SK-N-SH treated with all-trans-retinoic acid at 6 μM for 48 hours (cell line): ENCODE measurements at regions not wholly inside any gene's neighbourhood (a gene's known extent, or its start where the extent isn't known, plus 50 kb on each side); places are given as distances from the start of the nearest gene placed in this dataset.

Experiments
- ATAC-seq: fragments of 200-7000 bp; cut with Tn5 transposase; 3 replicates; pipeline ENCODE4 v1.9.1; 2020; ENCODE audit warnings: mild to moderate bottlenecking, moderate library complexity
- ARNTL ChIP-seq: fragments of 450-650 bp; formaldehyde crosslinking; IDR thresholded peaks from 2 replicates; pipeline ENCODE4 v1.5.0; 2020; ENCODE audit warnings: low read depth, mild to moderate bottlenecking, moderate library complexity, borderline replicate concordance
- BACH2 ChIP-seq: fragments of 250-450 bp; sonication (Bioruptor Pico); IDR thresholded peaks from 2 replicates; pipeline ENCODE4 v1.9.0; 2021; ENCODE audit warnings: mild to moderate bottlenecking, borderline replicate concordance
- CSDC2 ChIP-seq: fragments of 250-450 bp; sonication (Bioruptor Pico); IDR thresholded peaks from 2 replicates; pipeline ENCODE4 v1.5.0; 2020; ENCODE audit warnings: mild to moderate bottlenecking, moderate library complexity
- CSRNP3 ChIP-seq: fragments of 250-450 bp; sonication (Bioruptor Pico); IDR thresholded peaks from 2 replicates; pipeline ENCODE4 v1.5.1; 2021; ENCODE audit warnings: mild to moderate bottlenecking, moderate library complexity
- ESRRG ChIP-seq: fragments of 250-450 bp; sonication (Bioruptor Pico); IDR thresholded peaks from 2 replicates; pipeline ENCODE4 v1.6.1; 2021; ENCODE audit warnings: mild to moderate bottlenecking
- GLIS3 ChIP-seq: fragments of 250-450 bp; sonication (Bioruptor Pico); IDR thresholded peaks from 2 replicates; pipeline ENCODE4 v1.5.0; 2020; ENCODE audit warnings: mild to moderate bottlenecking, moderate library complexity
- ISL1 ChIP-seq: fragments of 250-450 bp; sonication (Bioruptor Pico); IDR thresholded peaks from 2 replicates; pipeline ENCODE4 v2.1.2; 2022; ENCODE audit warnings: mild to moderate bottlenecking, moderate library complexity
- OSR1 ChIP-seq: fragments of 250-450 bp; sonication (Bioruptor Pico); IDR thresholded peaks from 2 replicates; pipeline ENCODE4 v1.8.0; 2022; ENCODE audit warnings: moderate library complexity, mild to moderate bottlenecking, inconsistent platforms
- PATZ1 ChIP-seq: fragments of 250-450 bp; sonication (Bioruptor Pico); IDR thresholded peaks from 2 replicates; pipeline ENCODE4 v1.8.0; 2020; ENCODE audit warnings: mild to moderate bottlenecking, moderate library complexity, borderline replicate concordance
- PPARA ChIP-seq: fragments of 250-450 bp; sonication (Bioruptor Pico); IDR thresholded peaks from 2 replicates; pipeline ENCODE4 v1.5.0; 2020; ENCODE audit warnings: mild to moderate bottlenecking, borderline replicate concordance
- SNAI2 ChIP-seq: fragments of 250-450 bp; sonication (Bioruptor Pico); IDR thresholded peaks from 2 replicates; pipeline ENCODE4 v1.5.0; 2020; ENCODE audit warnings: mild to moderate bottlenecking, moderate library complexity
- TCF4 ChIP-seq: fragments of 250-450 bp; sonication (Bioruptor Pico); IDR thresholded peaks from 2 replicates; pipeline ENCODE4 v1.8.0; 2021; ENCODE audit warnings: mild to moderate bottlenecking, moderate library complexity, borderline replicate concordance
- TOX ChIP-seq: fragments of 250-450 bp; sonication (Bioruptor Pico); IDR thresholded peaks from 2 replicates; pipeline ENCODE4 v1.8.0; 2021; ENCODE audit warnings: mild to moderate bottlenecking, moderate library complexity, borderline replicate concordance
- ZC3H10 ChIP-seq: fragments of 250-450 bp; sonication (Bioruptor Pico); IDR thresholded peaks from 2 replicates; pipeline ENCODE4 v1.5.1; 2021; ENCODE audit warnings: mild to moderate bottlenecking, moderate library complexity
- ZFP3 ChIP-seq: fragments of 250-450 bp; sonication (Bioruptor Pico); IDR thresholded peaks from 2 replicates; pipeline ENCODE4 v1.5.0; 2020; ENCODE audit warnings: mild to moderate bottlenecking, moderate library complexity
- ZFP30 ChIP-seq: fragments of 450-650 bp; formaldehyde crosslinking; IDR thresholded peaks from 2 replicates; pipeline ENCODE4 v1.5.0; 2022; ENCODE audit warnings: mild to moderate bottlenecking, moderate library complexity
- ZNF565 ChIP-seq: fragments of 450-650 bp; formaldehyde crosslinking; conservative IDR thresholded peaks from 2 replicates; pipeline ENCODE4 v1.5.0; 2020; ENCODE audit warnings: low read depth, mild to moderate bottlenecking, moderate library complexity
- ZNF70 ChIP-seq: fragments of 450-650 bp; formaldehyde crosslinking; IDR thresholded peaks from 2 replicates; pipeline ENCODE4 v1.5.0; 2020; ENCODE audit warnings: mild to moderate bottlenecking, moderate library complexity
- TF ChIP-seq, protein P1 (sequence below): fragments of 250-450 bp; sonication (Bioruptor Pico); IDR thresholded peaks from 2 replicates; pipeline ENCODE4 v1.8.0; 2021; ENCODE audit warnings: low read depth, mild to moderate bottlenecking, moderate library complexity, borderline replicate concordance
- TF ChIP-seq, protein P2 (sequence below): fragments of 250-450 bp; sonication (Bioruptor Pico); IDR thresholded peaks from 2 replicates; pipeline ENCODE4 v1.5.1; 2020; ENCODE audit warnings: low read depth, mild to moderate bottlenecking, moderate library complexity

- TF ChIP-seq ZNF565 (CRISPR knock-in tag), result no peak
- TF ChIP-seq TOX (CRISPR knock-in tag), result no peak
- TF ChIP-seq ZNF70, result no peak
- no peak for TF ChIP-seq SNAI2 (CRISPR knock-in tag)
- TF ChIP-seq, protein P1, sequence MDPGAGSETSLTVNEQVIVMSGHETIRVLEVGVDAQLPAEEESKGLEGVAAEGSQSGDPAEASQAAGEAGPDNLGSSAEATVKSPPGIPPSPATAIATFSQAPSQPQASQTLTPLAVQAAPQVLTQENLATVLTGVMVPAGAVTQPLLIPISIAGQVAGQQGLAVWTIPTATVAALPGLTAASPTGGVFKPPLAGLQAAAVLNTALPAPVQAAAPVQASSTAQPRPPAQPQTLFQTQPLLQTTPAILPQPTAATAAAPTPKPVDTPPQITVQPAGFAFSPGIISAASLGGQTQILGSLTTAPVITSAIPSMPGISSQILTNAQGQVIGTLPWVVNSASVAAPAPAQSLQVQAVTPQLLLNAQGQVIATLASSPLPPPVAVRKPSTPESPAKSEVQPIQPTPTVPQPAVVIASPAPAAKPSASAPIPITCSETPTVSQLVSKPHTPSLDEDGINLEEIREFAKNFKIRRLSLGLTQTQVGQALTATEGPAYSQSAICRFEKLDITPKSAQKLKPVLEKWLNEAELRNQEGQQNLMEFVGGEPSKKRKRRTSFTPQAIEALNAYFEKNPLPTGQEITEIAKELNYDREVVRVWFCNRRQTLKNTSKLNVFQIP, result no peak
- TF ChIP-seq, protein P2, sequence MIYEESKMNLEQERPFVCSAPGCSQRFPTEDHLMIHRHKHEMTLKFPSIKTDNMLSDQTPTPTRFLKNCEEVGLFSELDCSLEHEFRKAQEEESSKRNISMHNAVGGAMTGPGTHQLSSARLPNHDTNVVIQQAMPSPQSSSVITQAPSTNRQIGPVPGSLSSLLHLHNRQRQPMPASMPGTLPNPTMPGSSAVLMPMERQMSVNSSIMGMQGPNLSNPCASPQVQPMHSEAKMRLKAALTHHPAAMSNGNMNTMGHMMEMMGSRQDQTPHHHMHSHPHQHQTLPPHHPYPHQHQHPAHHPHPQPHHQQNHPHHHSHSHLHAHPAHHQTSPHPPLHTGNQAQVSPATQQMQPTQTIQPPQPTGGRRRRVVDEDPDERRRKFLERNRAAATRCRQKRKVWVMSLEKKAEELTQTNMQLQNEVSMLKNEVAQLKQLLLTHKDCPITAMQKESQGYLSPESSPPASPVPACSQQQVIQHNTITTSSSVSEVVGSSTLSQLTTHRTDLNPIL (CRISPR knock-in tag), result no peak
- no peak for TF ChIP-seq ZFP30 (CRISPR knock-in tag)
- no peak for TF ChIP-seq CSRNP3 (CRISPR knock-in tag)
- no peak for TF ChIP-seq ZFP3
- no peak for TF ChIP-seq GLIS3 (CRISPR knock-in tag)
- no peak for TF ChIP-seq PATZ1 (CRISPR knock-in tag)
- TF ChIP-seq CSDC2 (CRISPR knock-in tag), result no peak
- TF ChIP-seq TCF4 (CRISPR knock-in tag), result no peak
- TF ChIP-seq PPARA, result no peak
- no peak for TF ChIP-seq ISL1
- no peak for TF ChIP-seq BACH2 (CRISPR knock-in tag)
- TF ChIP-seq ARNTL (CRISPR knock-in tag), result no peak
- ATAC-seq, result no peak
Observed at GRCh38 chr11:13818325-13818724, 144.2 kb upstream of the SPON1 start.

GRCh38 chr11:13826505-13827278 lies 135.8 kb upstream of the SPON1 start:
- TF ChIP-seq SNAI2 (CRISPR knock-in tag) (no peak), ZNF70 (no peak), ZNF565 (CRISPR knock-in tag) (no peak), GLIS3 (CRISPR knock-in tag) (no peak), ZC3H10 (CRISPR knock-in tag) (no peak), PATZ1 (CRISPR knock-in tag) (no peak), OSR1 (no peak), ZFP30 (CRISPR knock-in tag) (no peak)
- TF ChIP-seq, protein P2 (CRISPR knock-in tag), result no peak
- no peak for ATAC-seq

DNA sequence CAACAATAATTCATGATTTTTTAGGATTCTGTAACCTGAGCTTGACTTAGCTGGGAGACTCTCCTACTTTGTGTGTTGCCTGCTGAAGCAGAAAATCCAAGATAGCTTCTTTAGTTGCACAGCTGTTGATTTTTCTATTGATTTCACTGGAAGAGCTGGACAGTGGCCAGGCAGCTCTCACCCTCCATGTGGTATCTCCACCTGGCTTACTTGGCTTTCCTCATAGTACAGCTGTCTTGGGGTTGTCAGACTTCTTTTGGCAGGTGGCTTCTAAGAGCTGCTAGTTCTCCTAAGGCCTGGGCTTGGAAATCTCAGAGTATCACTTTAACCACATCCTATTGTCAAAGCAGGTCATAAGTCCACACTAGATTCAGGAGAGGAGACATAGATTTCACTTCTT lies 130.8 kb upstream of the SPON1 start:
- ATAC-seq, result no peak
- TF ChIP-seq BACH2 (CRISPR knock-in tag) (no peak), PATZ1 (CRISPR knock-in tag) (no peak), ESRRG (CRISPR knock-in tag) (no peak), GLIS3 (CRISPR knock-in tag) (no peak), ZNF70 (no peak), PPARA (no peak), ISL1 (no peak)
- TF ChIP-seq, protein P2 (CRISPR knock-in tag), result no peak
